22Rv1 (cell line): ENCODE measurements at regions not wholly inside any gene's neighbourhood (a gene's known extent, or its start where the extent isn't known, plus 50 kb on each side); places are given as distances from the start of the nearest gene placed in this dataset.

Source experiments
- H3K27ac ChIP-seq: fragments of 450-650 bp; 2 replicates; pipeline ENCODE4 v1.5.1; 2017
- ZFX ChIP-seq: fragments of 450-650 bp; IDR thresholded peaks from 2 replicates; pipeline ENCODE4 v1.6.1; 2017; ENCODE audit warnings: antibody characterized with exemption, borderline replicate concordance
- TF ChIP-seq, protein P1 (sequence below): fragments of 450-650 bp; IDR thresholded peaks from 2 replicates; pipeline ENCODE4 v1.5.1; 2017; ENCODE audit warnings: mild to moderate bottlenecking

DNA sequence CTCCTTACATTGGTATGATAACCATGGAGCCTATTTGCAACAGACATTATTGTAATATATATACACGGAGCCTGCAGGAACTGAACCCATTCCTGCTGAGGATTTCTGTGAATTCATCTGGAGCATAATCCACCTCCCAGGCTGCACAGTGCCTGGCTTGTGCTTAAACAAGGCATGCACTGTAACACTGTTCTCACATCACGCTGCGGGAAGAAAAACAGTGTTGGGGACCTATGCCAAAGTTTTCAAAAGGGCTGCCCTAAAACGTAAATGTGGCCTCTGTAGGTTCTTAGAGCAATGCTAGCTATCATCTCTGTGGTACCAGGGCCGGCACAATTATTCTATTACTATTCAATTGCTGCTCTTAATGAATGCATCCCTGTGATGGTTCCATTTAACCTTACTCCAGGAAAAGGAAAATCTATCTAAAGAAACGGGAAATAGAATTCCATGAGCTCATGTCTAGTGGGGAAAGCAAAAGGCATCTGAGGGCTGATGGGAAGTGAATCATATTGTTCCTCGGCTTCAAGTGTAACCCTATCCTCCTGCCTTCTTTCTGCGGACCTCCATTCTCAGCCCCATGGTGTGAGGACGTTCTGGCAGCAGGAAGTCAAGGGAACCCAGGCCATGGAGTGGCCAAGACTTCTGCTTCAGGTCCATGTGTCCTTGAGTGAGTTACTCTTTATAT, 525.5 kb downstream of the SOX6 start:
- TF ChIP-seq, protein P1, sequence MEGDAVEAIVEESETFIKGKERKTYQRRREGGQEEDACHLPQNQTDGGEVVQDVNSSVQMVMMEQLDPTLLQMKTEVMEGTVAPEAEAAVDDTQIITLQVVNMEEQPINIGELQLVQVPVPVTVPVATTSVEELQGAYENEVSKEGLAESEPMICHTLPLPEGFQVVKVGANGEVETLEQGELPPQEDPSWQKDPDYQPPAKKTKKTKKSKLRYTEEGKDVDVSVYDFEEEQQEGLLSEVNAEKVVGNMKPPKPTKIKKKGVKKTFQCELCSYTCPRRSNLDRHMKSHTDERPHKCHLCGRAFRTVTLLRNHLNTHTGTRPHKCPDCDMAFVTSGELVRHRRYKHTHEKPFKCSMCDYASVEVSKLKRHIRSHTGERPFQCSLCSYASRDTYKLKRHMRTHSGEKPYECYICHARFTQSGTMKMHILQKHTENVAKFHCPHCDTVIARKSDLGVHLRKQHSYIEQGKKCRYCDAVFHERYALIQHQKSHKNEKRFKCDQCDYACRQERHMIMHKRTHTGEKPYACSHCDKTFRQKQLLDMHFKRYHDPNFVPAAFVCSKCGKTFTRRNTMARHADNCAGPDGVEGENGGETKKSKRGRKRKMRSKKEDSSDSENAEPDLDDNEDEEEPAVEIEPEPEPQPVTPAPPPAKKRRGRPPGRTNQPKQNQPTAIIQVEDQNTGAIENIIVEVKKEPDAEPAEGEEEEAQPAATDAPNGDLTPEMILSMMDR = no peak
- H3K27ac ChIP-seq = no peak overlapping the region

DNA sequence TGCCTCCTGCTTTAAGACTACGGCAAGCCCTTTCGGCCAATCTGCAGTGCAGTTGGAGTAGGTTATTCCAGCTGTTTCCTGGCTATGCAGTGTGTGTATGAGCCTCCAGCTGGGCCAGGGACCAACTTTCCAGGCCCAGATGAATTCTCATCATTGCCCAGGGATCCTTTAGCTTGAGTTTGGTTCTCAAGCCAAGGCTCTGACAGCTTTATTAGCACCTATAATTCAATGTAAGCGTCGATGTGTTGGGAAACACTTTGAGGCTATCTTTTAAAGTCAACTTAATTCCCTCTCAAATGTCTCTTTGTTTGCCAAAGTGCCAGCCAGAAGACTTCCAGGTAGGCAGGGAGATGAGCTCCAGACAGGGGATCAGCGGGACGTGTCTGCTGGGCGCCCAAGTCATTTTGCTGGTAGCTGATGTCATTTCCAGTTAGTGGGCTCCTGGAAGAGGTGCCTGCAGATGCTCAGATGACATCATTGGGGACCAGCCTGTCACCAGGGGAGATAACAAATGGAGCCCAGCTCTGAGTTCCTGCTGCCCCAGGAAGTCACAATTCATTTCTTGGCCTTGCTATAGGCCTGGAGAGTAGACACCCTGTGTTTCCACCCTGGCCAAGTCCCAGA, 520.4 kb downstream of the SOX6 start:
- TF ChIP-seq, protein P1 = no peak
- TF ChIP-seq ZFX = no peak

DNA sequence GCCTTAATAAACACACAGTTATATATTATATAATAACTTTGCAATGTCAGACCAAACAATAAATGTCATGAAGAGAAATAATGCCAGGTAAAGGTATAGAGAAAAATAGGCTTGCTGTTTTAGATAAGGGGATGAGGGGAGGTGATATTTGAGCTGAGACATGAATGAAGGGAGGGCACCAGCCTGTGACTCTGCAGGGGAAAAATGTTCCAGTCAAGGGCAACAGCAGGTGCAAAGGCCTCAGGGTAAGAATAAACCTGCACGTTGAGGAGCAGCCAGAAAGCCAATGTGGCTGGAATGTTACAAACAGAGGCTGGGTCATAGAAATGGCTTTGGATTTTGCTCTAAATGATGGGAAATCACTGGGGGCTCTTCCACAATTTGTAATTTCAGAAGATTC, 519.6 kb downstream of the SOX6 start:
- no peak overlapping the region for H3K27ac ChIP-seq
- TF ChIP-seq, protein P1 = no peak
- no peak for TF ChIP-seq ZFX

More for the DNA sequence above, 520.4 kb downstream of the SOX6 start:
- no peak overlapping the region for H3K27ac ChIP-seq

DNA sequence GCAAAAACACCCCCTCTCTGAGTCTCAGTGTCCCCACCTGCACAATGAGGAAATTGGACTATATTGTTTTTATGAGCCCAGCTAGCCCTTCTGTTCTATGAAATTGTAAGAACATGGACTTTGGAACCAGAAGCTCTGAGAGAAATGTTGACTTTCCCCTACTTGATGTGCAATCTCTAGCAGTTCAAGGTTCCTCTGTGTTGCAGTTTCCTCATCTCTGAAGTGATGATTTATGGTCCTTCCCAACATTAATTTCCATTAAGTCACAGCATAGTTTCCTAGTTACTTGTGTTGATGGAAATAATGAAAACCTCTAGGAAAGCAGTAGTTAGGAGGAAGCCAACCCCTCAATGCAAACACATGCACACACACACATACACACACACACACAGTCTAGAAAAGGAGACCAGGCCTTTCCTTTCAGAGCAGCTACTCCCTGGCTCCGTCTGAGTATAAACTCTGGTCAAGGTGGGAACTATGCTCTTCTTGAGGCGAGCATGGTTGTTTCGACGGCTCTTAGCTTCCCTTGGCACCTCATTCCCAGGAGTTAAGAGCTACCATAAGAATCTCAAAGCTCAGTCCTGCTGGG, 518.4 kb downstream of the SOX6 start:
- no peak overlapping the region for H3K27ac ChIP-seq
- TF ChIP-seq ZFX = no peak
- TF ChIP-seq, protein P1 = no peak

DNA sequence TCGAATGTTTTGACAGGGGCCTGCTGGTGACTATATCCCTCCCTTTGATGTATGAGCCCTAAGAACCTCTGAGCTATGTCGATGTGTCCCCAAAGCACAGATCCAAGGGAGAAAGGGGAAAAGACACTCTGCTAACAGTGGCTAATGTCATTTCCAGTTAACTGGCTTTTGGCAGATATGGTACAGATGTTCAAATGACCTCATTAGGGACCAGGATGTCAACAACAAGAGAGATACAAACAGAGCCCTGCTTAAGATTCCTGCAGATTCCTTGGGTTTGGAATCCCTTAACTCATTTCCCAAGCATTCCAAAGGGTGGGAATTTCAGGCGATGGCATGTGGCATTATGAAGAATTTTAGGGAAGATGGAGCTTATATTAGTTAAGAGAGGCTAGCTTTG, 517.3 kb downstream of the SOX6 start:
- no peak for TF ChIP-seq ZFX
- TF ChIP-seq, protein P1 = no peak
- no peak overlapping the region for H3K27ac ChIP-seq

DNA sequence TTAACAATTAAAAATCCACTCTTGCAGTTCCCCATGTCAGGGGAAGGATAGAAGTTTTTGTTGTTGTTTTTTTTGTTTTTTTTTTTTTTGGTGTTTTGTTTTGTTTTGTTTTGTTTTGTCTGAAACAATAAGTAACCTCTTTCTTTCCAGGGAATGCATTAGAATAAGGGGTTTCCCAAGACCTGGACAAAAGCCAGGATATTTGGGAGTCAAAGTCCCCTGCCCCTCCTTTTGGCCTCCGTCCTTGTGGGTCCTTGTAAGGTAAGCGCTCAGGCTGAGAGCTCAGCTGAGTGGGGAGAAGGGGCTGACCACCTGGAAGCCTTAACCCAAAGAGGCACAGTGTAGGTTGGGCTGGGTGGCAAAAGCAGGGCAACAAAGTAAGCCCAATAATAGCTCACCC, 515.4 kb downstream of the SOX6 start:
- H3K27ac ChIP-seq = no peak overlapping the region
- TF ChIP-seq ZFX = no peak
- TF ChIP-seq, protein P1 = no peak

DNA sequence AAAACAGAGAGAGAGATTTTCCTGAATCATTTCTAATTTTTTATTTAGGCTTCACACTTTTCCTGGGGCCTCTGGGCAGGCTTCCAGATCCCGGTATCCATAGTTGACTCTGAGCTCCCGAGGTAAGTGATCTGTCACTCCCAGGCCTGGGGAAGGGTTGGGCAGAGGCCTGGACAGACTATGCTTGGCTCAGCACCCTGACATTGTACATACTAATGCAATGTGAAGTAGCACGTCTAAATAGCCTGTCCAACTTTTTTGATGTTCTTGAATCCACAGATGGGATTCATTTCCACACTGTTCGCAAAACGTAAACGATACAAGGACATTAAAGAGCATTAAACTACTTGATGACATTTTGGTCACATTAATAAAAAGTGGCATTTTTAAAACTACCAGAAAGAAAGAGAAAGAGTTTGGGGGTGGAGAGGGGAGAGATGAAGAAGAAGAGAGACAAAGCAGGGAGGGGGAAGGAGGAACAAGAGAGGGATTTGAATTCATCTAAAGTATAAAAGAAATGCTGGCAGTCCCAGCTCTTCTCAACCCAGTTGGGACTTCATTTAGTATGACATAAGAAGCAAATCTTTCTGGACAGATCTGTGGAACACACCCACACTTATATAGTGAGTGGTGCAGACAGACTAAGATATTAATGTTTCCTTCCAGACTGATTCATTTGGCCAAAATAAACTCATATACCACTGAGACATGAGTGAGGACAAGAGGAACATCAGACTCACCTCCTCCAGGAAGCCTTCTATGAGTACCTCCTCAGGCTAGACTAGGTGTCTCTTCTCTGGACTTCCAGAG, 514.2 kb downstream of the SOX6 start:
- no peak for TF ChIP-seq ZFX
- TF ChIP-seq, protein P1 = no peak
- no peak overlapping the region for H3K27ac ChIP-seq
